ENCODE measurements at regions not wholly inside any gene's neighbourhood (a gene's known extent, or its start where the extent isn't known, plus 50 kb on each side); places are given as distances from the start of the nearest gene placed in this dataset.

- H3K36me3 ChIP-seq (ENCODE audit: control insufficient read depth in 2 of 2, insufficient read depth in 2 of 2, low read length in 1 of 2), result no peaks in the 10 kb centered on the region
- no peaks in the 10 kb centered on the region for H3K27me3 ChIP-seq (replicated peaks in 1 of 2; ENCODE audit: control insufficient read depth in 2 of 2, insufficient read depth in 2 of 2, low read length in 1 of 2)
- TF ChIP-seq NFYA (IDR thresholded peaks at IDR 0.05; ENCODE audit: borderline replicate concordance, low read depth, low read length) (no peak), YY1 (IDR thresholded peaks at IDR 0.05; ENCODE audit: low read depth, low read length) (no peak), YBX1 (IDR thresholded peaks at IDR 0.05) (no peak), MLLT1 (IDR thresholded peaks at IDR 0.05) (no peak), ATF3 (IDR thresholded peaks at IDR 0.05; ENCODE audit: borderline replicate concordance, extremely low read depth, low read depth, low read length) (no peak)
- no peak for ATAC-seq
- ChIA-PET CTCF (no interaction called here), POLR2A (no interaction called here), SMC1A (ENCODE audit: uncharacterized antibody, unreplicated experiment) (interaction anchor here (0.8 to 1.2 kb wide), 6 partner anchors 11 to 215 kb away, joined by 3 to 4 read pairs (median 3); no protein-coding TSS in a partner anchor), RAD21 (ENCODE audit: unreplicated experiment) (no interaction called here)
- DNase-seq (ENCODE audit: low read depth, low spot score), result no peak
- H3K27ac ChIP-seq (ENCODE audit: control insufficient read depth, insufficient read depth), result no peak overlapping the region
- intact Hi-C loops (cut with micrococcal nuclease; ENCODE audit: unreplicated experiment) (no loop called here), in situ Hi-C loops (cut with MboI) (no loop called here)
- FAIRE-seq, result no peak
- H3K4me1 ChIP-seq (ENCODE audit: control insufficient read depth, insufficient read depth, low read length), result no peaks in the 10 kb centered on the region
- H3K9me3 ChIP-seq (replicated peaks; ENCODE audit: control insufficient read depth, insufficient read depth, low read length), result no peaks in the 10 kb centered on the region
- H2AFZ ChIP-seq (ENCODE audit: control insufficient read depth, low read depth, low read length), result no peak overlapping the region
- no peaks in the 10 kb centered on the region for H3K79me2 ChIP-seq (ENCODE audit: control insufficient read depth, insufficient read depth, low read length)
- no TSS peak for BruUV-seq (replicated peaks)
- no peak overlapping the region for H3K4me3 ChIP-seq
- H4K20me1 ChIP-seq (ENCODE audit: control insufficient read depth, insufficient read depth), result no peaks in the 10 kb centered on the region
- WGBS (ENCODE audit: insufficient coverage, insufficient replicate concordance, low lambda C conversion rate, missing lambda C conversion rate), result 33% methylated on average over 4 of the region's 4 CpGs
- H3K4me2 ChIP-seq (ENCODE audit: control insufficient read depth, insufficient read depth), result no peak overlapping the region
- H3K9ac ChIP-seq (ENCODE audit: control insufficient read depth, insufficient read depth, low read length), result no peak overlapping the region
Measured at GRCh38 chr2:179344280-179344964, 79.8 kb upstream of the SESTD1 start.

- Histone ChIP-seq H3K9ac (ENCODE audit: control insufficient read depth, insufficient read depth, low read length) (no peak overlapping the region), H3K79me2 (ENCODE audit: control insufficient read depth, insufficient read depth, low read length) (no peaks in the 10 kb centered on the region), H3K4me1 (ENCODE audit: control insufficient read depth, insufficient read depth, low read length) (no peaks in the 10 kb centered on the region), H2AFZ (ENCODE audit: control insufficient read depth, low read depth, low read length) (no peak overlapping the region), H3K27ac (ENCODE audit: control insufficient read depth, insufficient read depth) (no peak overlapping the region), H3K27me3 (replicated peaks in 1 of 2; ENCODE audit: control insufficient read depth in 2 of 2, insufficient read depth in 2 of 2, low read length in 1 of 2) (no peaks in the 10 kb centered on the region), H3K4me3 (no peak overlapping the region), H3K9me3 (replicated peaks; ENCODE audit: control insufficient read depth, insufficient read depth, low read length) (no peaks in the 10 kb centered on the region), H4K20me1 (ENCODE audit: control insufficient read depth, insufficient read depth) (no peaks in the 10 kb centered on the region), H3K4me2 (ENCODE audit: control insufficient read depth, insufficient read depth) (no peak overlapping the region), H3K36me3 (ENCODE audit: control insufficient read depth in 2 of 2, insufficient read depth in 2 of 2, low read length in 1 of 2) (no peaks in the 10 kb centered on the region)
- BruUV-seq (replicated peaks), result no TSS peak
- intact Hi-C loops (cut with micrococcal nuclease; ENCODE audit: unreplicated experiment), result no loop called here
- ChIA-PET RAD21 (ENCODE audit: unreplicated experiment) (no interaction called here), POLR2A (no interaction called here), SMC1A (ENCODE audit: uncharacterized antibody, unreplicated experiment) (interaction anchor here (0.8 to 1.2 kb wide), 5 partner anchors 10 to 214 kb away, joined by 3 to 4 read pairs (median 3); no protein-coding TSS in a partner anchor), CTCF (no interaction called here)
- FAIRE-seq (no peak), ATAC-seq (no peak), DNase-seq (ENCODE audit: low read depth, low spot score) (no peak)
- TF ChIP-seq NR2F1 (conservative IDR thresholded peaks at IDR 0.05) (no peak), KAT2A (conservative IDR thresholded peaks at IDR 0.05; ENCODE audit: control insufficient read depth, low read depth, low read length) (no peak), MEF2B (IDR thresholded peaks at IDR 0.05; ENCODE audit: partially characterized antibody, poor library complexity, severe bottlenecking) (no peak), POLR2A (IDR thresholded peaks at IDR 0.05; ENCODE audit: low read depth, low read length) (no peak), POU2F2 (IDR thresholded peaks at IDR 0.05; ENCODE audit: borderline replicate concordance, low read depth, low read length) (no peak), ELK1 (IDR thresholded peaks at IDR 0.05; ENCODE audit: low read depth, low read length) (no peak), DPF2 (IDR thresholded peaks at IDR 0.05) (no peak), HDAC2 (IDR thresholded peaks at IDR 0.05) (no peak)
- in situ Hi-C loops (cut with MboI), result no loop called here
Measured at GRCh38 chr2:179343945-179344279, 79.3 kb upstream of the SESTD1 start.

Measured in GM12878 (cell line).